Stimulated activated CD8-positive, alpha-beta memory T cell treated with anti-CD3 and anti-CD28 coated beads, Interleukin-7, amount 100 ng/mL, for 4 hours (primary cell): ENCODE measurements at regions not wholly inside any gene's neighbourhood (a gene's known extent, or its start where the extent isn't known, plus 50 kb on each side); places are given as distances from the start of the nearest gene placed in this dataset.
"Not testable (repeated sequence)": the region's sequence is repeated elsewhere in the genome, so short reads cannot be mapped to it uniquely, and the experiment has no call there.

Experiments used
- DNase-seq, 2 donors: peaks; one replicate each; pipeline ENCODE4 v3.0.0-alpha.2; 2020; ENCODE audit warnings: low read depth in 2 of 2

DNA sequence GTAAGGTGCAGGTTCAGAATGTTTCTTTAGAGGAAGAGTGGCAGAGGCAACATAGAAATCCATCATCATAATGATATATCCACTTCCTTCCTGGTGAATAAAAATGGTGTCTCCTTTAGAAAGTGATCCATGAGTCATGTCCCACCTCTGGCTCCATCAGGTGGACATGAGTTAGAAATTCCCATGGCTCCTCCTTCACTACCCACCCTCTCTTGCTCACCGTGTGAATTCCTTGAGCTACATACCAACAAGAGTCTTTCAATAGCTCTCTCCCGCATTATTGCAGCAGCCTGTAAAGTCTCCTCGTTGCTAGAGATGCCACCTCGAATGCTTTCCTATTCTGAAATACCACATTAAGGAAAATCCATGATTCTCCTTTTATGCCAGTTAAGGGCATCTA lies 317.6 kb downstream of the LNPK start:
- DNase-seq: no peak

DNA sequence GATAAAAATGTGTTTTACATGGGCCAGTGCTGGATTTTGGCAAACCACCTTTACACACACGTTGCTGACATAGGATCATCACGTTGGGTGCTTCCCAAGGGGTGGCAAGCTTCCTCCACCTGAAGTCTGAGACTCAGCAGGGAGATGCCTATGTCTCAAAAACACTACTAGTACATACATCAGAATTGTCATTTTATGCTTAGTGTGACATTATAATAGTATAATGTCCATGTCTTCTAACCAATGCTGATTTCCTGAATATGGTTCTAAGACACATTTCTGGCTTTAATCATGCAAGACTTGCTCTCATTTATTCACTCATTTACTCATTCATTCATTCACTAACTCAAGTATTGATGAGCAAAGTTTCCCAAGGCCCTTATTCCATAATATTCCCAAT lies 322.3 kb downstream of the LNPK start:
- DNase-seq: no peak

DNA sequence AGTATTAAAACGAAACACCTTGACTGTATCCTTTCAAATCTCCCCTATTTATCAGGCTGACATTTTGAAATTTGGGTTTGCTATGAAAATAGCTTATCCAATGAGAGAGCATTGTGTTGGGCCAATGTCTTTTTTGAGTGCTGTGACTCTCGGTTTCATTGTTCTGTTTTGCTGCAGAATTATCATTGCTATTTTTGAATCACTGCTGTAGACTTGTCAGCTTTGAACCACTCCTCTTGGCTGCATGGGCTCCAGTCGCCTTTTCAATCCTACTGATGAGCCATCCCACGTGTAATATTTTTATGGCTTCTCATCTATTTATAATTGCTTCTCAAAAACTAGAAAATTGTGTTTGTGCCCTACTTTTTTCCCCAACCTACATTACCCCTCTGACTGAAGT lies 322.8 kb downstream of the LNPK start:
- no peak for DNase-seq

DNA sequence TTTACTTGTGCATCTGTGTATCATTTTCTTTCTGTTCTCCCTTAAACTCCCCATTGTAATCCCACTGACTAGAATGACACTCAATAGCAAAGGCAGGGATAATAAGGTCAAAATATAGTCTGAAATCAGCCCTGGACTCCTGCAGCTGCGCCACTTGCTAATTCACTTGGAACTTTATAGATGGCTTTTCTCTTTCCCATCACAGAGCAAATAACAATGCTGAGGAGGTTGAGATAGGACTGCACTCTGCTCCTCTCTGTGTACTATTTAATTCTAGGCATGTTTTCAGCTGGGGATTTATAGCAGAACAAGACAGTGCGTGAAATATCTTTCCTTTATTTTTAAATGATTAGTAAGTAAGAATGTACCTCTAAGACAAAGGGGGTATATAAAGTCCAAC lies 324.2 kb downstream of the LNPK start:
- no peak for DNase-seq

DNA sequence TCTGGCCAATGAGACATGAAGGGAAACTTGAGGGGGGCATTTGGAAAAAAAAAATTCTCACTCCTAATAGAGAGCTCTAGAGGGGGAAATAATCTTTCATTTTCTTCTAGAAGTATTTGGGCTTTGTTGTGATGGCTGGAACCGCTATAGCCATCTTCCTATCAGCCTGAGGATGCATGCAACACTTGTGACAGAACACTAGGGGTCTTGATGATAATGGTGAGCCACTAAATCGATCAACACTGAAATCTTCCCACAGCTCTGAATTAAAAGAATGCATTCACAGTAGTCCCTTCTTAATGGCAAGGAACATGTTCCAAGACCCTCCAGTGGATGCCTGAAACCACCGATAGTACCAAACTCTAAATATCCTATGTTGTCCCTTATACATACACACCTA lies 325.3 kb downstream of the LNPK start:
- no peak for DNase-seq

DNA sequence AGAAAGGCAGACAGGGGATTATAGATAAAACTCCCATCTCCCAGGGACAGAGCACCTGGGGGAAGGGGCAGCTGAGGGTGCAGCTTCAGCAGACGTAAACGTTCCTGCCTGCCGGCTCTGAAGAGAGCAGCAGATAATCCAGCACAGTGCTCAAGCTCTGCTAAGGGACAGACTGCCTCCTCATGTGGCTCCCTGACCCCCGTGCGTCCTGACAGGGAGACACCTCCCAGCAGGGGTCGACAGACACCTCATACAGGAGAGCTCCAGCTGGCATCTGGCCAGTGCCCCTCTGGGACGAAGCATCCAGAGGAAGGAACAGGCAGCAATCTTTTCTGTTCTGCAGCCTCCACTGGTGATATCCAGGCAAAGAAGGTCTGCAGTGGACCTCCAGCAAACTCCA lies 333.3 kb downstream of the LNPK start:
- DNase-seq: not testable (repeated sequence)

DNA sequence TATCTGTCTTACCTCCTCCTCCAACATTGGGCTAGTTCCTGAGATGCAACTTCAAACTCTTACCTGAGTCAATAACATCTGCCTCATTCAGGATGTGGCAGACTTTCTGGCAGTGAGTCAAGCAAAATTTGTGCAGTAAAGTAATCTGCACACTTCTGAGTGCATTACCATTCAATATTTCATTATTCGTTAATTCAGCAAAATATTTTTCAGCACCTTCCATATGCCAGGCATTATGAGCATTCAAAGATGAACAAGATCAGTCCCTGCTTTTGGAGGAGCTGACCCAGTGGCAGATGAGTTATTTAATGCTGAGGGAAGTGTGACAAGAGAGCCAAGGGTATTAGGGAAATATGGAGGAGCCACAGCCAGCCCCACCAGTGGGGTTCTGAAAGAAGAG lies 339.7 kb downstream of the LNPK start:
- DNase-seq: no peak

DNA sequence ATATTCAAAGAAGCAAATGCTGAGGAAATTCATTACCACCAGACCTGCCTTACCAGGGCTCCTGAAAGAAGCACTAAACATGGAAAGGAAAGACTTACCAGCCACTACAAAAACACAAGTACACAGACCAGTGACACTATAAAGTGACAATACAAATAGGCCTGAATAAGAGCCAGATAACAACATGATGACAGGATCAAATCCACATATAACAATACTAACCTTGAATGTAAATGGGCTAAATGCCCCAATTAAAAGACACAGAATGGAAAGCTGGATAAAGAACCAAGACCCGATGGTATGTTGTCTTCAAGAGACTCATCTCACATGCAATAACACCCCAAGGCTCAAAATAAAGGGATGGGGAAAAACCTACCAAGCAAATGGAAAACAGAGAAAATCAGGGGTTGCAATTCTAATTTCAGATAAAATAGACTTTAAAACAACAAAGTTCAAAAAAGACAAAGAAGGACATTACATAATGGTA lies 353.4 kb downstream of the LNPK start:
- no peak for DNase-seq

DNA sequence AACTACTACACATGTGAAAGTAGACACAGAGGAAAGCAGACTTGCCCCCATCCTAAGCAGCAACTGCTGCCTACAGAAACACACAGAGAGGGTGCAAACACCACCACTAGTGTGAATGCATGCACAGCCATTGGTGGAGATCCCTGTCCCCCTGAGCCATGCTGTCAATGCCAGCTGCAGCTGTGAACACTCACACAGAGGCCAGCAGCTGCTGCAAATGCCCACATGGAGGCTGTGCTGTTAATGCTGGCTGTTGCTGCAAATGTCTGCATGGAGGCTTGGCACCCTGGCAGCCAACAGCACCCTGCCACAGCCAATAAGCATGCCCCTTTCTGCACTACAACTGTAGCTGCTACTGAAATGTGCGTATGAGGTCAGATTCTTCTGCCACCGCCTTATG lies 355.0 kb downstream of the LNPK start:
- DNase-seq: no peak

DNA sequence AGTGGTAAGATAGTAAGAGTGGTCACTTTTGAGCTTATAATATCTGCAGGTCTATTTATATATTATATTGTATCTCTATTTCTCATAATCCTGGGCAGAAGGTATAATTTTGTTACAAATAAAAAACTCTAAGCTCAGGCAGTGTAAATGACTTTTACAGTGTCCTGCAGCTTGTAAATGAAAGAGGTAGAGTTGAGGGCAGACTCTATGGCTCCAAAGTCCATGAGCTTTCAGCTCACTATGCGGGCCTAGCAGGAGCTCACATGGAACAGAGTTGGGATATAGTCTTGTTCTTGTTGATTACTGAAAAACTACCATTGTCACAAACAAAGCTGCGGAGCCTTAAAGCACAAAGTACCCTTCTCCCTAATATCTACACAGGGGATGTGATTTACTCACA lies 361.4 kb downstream of the LNPK start:
- DNase-seq: no peak

DNA sequence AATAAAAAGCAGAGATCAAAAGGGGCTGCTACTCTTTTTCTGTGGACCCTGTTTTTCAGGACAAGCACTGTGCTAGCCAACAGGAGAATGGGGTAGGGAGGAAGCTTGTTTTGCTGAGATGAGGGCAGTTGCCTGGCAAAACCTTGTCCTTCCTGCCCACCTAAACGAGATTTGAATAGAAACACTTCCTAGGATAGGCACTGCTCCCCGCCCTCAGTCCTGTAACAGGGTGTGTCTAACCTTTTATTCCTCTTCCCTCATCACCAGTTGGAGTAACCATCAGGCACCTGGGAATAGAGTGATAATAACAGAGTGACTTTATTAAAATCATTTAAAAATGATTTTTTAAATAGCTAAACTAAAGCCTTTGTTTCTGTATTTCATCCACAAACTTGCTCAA lies 368.8 kb downstream of the LNPK start:
- no peak for DNase-seq

DNA sequence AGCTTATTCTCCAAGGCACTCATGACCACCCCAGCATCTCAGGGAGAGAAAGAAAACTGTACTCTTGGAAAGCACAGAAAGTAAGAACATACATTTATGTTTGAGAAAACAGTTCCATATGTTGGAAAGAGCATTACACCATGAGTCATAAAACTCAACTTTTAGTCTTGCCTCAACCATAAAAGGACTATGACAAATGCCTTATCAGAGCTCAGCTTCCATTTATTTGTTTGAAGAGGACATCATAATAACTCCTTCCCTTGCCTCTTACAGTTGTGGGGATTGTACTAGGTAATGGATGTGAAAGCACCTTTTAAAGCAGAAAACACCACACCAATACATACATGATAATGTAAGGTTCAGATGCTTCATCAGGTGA lies 370.8 kb downstream of the LNPK start:
- no peak for DNase-seq

DNA sequence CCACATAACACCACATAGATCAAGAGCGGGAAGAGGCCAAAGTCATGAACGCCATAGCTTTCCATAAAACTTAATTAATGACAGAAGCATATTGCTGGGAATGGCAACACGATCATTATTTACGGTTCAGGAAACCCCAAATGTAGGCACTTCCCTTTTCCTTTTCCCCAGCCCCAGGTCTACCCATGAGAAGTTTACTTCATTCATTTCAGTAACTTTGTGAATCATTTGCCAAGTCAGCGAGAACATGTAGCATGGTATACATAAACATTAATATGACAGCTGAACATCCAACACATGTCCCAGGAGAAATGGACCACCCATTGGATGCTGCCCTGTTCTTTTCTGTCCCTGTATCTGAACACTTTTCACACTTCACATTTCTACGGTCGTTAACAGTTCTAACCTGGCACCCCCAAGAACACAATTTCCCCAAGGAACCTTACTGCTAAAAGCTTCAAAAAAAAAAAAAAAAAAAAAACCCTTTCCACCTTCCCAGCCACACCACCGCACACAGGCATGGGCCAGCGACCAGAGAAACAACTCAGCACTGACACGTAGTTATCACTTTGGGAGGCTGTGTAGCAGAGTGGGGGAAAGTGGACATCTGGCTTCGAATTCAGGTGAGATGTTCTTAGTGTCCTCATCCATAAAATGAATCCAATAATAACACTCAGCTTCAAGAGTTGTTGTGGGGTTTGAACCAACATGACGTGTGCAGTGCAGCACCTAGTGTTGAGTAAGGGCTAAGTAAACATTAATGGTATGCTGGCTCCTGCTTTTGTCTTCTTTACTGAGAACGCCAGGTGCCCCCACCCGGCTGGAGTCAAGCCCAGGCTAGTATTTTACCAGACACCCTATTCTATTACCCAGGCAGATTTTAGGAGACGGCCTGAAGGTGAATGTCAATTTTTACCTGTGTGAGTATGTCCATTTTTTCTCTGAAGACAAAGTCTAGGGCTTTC lies 371.5 kb downstream of the LNPK start:
- DNase-seq: no peak

DNA sequence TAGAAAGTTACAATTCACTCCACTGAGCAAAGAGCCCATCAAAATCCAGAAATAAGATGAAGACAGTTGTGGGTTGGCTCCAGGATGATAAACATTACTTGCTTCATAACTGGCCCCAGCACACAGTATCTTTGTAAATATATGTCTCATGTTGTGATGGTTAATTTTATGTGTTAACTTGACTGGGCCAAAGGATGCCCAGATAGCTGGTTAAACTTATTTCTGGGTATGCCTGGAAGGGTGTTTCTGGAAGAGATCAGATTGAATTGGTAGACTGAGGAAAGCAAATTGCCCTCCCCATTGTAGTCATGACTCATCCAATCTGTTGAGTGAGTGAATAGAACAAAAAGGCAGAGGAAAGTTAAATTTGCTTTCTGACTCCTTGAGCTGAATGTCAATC lies 373.8 kb downstream of the LNPK start:
- no peak for DNase-seq

DNA sequence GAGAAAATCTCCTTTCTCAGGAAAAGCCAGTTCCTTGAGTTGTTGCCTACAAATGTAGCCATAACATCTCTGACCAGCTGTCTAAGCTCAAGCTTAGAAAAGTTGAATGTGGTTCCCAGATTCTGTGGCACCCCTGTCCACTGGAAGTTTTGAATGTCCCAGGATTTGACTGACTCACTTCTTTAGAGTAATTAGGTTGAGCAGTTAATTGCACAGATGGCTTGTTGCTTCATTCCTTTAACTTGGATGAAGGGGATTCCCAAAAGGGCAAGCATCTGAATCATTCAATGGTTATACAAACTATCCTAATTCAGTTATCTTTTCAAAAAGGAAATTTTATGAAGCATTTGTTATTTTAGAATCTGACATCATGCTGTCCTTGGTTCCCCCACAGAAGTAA lies 374.7 kb downstream of the LNPK start:
- no peak for DNase-seq

DNA sequence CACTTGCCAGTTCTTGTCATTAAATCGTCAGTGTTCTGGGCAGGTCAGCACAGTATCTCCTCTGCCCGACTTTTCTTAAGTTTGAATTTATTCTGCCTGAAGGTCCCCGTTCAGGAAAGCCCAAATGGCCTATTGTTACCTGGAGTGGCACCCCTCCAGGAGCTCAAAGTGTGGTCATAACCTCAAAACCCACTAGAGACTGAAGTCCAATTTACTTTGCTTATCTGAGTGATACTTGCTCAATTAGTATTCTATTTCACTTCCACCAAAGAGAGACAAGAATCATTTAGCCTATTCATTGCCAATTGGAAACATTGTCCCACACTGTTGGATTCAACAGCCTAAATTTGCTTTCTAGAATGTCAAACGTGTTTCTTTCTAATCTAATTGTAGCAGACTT lies 375.3 kb downstream of the LNPK start:
- no peak for DNase-seq

DNA sequence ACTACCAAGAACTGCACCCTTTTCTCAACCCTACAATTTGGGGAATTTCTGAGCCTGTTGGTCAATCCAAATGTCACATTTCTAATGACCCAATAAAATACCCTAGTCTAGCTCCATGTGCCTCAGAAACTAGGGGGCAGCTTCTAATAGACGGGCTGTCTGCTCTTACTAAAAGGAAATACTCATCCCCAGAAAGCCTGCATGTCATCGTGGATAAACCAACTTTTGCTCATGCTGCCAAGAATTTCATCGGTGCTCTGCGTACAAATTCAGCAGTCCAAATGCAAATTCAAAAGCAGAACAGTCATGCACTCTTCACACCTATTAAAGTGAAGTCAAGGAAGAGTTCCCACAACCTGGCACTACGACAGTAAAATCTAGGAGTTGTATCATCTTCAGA lies 377.3 kb downstream of the LNPK start:
- no peak for DNase-seq

DNA sequence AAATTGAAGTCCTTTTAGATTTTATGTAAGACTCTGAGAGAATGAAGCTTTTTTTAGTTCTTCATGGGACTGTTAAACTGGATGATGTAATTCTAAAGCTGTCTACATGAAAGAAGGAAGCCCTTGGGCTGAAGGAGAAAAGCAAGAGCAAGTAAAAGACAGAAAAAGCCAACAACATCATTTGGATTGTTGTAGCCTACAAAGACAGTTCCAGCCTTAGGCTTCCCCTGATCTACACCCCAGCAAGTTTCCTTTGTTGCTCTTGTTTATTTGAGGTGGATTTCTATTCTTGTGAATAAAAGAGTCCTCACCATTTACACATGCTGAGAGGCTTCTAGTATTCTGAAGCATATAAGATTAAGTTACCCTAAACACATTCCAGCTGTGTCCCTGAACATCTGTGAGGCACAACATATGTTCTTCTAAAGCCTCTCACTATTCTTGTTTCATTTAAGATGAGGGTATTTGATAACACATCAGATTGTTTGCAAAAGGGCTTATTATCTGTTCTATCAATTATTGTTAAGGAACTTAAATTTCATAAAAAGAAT lies 377.8 kb downstream of the LNPK start:
- DNase-seq: no peak

DNA sequence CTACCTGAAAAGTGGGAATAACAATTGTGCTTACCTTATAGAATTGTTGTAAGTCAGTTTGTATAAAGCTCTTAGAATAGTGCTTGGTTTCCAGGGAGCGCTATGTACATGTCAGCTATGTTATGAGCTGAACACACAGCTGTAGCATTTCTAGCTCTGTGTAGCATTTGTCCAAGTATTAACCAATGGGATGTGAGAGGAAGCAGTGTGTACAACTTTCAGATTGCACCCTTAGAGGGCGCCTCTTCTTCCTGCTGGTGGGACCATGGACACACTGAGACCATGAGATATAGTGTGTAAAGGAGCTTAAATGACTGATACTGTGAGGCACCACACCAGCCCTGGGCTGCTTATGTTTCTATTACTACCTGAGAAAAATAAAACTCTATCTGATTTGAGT lies 380.2 kb downstream of the LNPK start:
- no peak for DNase-seq

DNA sequence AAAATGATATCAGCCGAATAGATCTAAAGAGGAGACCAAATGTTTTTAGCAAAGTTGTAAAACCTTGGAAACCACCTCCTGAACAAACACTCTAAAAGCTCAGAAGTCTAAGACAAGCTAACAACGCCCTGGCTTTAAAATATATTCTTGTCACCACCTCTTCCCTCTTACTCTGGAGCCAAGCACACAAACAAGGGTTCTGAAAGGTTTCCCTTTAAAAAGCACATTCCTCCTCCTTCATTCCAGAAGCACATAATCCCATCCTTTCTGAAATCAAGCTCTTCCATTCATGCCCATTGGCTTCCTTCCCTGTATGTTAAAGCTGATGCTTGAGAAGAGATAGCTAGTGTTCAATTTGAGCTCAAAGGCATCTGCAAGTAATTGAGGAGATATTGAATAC lies 382.0 kb downstream of the LNPK start:
- no peak for DNase-seq

DNA sequence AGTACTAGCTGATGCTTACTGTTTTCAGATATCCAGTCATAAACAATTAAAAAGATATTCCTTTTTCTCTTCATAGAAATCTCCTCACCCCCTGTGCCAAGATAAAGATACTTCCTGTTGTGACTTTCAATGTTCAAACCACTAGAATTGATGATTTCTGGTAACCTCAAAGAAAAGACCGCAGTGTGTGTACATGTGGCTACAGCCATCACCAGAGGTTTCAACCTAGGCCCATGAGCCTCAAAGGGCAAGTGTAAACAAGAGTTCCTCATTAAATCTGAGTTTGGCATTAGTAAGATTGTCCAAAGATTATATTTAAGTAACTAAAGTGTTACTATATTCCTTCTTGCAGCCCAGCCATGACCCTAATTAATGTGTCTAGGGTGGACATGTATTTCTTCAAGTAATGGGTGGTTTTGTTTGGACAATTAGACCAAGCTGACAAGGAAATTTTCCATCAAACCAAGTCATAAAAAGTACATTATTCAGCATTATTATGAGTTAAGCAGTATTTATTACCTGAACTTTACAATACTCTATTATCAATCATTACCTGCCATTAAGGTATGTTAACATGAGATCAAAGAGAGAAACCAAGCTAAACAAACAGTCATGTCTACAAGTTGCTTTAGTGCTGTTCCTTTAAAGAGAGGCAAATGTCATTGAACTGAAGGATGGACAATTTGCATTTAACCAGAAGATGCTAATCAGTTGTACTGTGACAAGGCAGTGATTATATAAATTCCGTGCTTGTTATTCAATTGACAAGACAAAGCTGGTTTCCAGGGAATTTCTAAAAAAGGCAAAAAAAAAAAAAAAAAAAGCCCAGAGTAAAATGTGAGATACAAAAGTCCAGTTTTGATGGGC lies 382.7 kb downstream of the LNPK start:
- no peak for DNase-seq

DNA sequence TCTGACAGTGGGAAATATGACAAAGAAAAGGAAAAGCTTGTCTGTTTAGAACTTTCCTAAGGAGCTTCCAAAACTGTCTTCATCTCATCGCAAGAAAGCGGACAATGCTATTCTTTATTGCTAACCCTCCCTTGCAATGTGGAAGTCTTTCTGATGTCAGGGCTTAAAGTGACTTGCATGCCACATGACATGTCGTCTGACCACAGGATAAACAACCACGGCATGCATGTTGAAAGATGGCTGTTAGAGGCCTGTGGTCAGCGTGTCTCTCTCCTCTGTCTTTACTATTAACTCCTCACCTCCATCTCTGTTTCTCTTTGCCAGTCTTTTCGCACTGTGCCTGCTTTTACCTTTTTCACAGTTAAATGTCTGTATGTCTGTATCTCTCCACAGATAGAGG lies 389.8 kb downstream of the LNPK start:
- DNase-seq: no peak
